Common myeloid progenitor, CD34-positive (primary cell): ENCODE measurements at regions not wholly inside any gene's neighbourhood (a gene's known extent, or its start where the extent isn't known, plus 50 kb on each side); places are given as distances from the start of the nearest gene placed in this dataset.

Experiments used
- CTCF ChIA-PET: fragments of 350-600 bp; sonication (Branson Sonifier 250); formaldehyde crosslinking; loops from one replicate; lab custom pipeline; 2021; ENCODE audit warnings: antibody characterized with exemption; lab: Charles Lee
- POLR2A ChIA-PET: fragments of 350-600 bp; sonication (Branson Sonifier 250); formaldehyde crosslinking; loops from one replicate; lab custom pipeline; 2021; ENCODE audit warnings: antibody characterized with exemption; lab: Charles Lee
- DNase-seq, 3 donors: peaks; one replicate each; pipeline versions ENCODE4 v3.0.0 to v3.0.0-alpha.2; 2013
- H3K27ac ChIP-seq, 2 experiments: 1 replicate in 1 of 2; 2 replicates in 1 of 2; pipeline ENCODE4 v1.7.0; 2013; ENCODE audit warnings: inconsistent platforms in 2 of 2, low read length in 2 of 2, mild to moderate bottlenecking in 2 of 2, low read depth in 1 of 2, moderate library complexity in 1 of 2; ENCODE audit not compliant: severe bottlenecking in 2 of 2, insufficient read depth in 1 of 2, poor library complexity in 1 of 2
- H3K27me3 ChIP-seq, 5 experiments: replicated peaks in 2 of 5; 1 replicate in 3 of 5; 2 replicates in 2 of 5; pipeline versions ENCODE4 v1.6.1 to v1.7.0; 2013; ENCODE audit warnings: low read length in 4 of 5, mild to moderate bottlenecking in 2 of 5, moderate library complexity in 2 of 5, inconsistent platforms in 1 of 5; ENCODE audit not compliant: insufficient read depth in 5 of 5, control insufficient read depth in 4 of 5
- H3K36me3 ChIP-seq, 4 experiments: 1 replicate in 2 of 4; 2 replicates in 2 of 4; pipeline versions ENCODE4 v1.6.1 to v1.7.0; 2013; ENCODE audit warnings: low read length in 3 of 4, control low read depth in 1 of 4, mild to moderate bottlenecking in 1 of 4; ENCODE audit not compliant: control insufficient read depth in 4 of 4, insufficient read depth in 4 of 4
- H3K4me1 ChIP-seq, 4 experiments: 1 replicate in 3 of 4; 2 replicates in 1 of 4; pipeline versions ENCODE4 v1.6.1 to v1.7.1; 2013; ENCODE audit warnings: low read length in 3 of 4, mild to moderate bottlenecking in 3 of 4, control low read depth in 1 of 4, inconsistent platforms in 1 of 4, moderate library complexity in 1 of 4; ENCODE audit not compliant: control insufficient read depth in 4 of 4, insufficient read depth in 4 of 4; ENCODE audit errors: control extremely low read depth in 1 of 4
- H3K4me3 ChIP-seq, 7 experiments: 1 replicate in 4 of 7; 2 replicates in 3 of 7; pipeline versions ENCODE4 v1.5.1 to v1.7.0; 2013; ENCODE audit warnings: mild to moderate bottlenecking in 7 of 7, low read length in 6 of 7, moderate library complexity in 6 of 7, inconsistent platforms in 2 of 7, low read depth in 2 of 7, control low read depth in 1 of 7; ENCODE audit not compliant: insufficient read depth in 4 of 7, control insufficient read depth in 1 of 7; ENCODE audit errors: extremely low read depth in 1 of 7
- H3K9me3 ChIP-seq, 5 experiments: 1 replicate in 4 of 5; 2 replicates in 1 of 5; pipeline versions ENCODE4 v1.6.1 to v1.7.1; 2013; ENCODE audit warnings: low read length in 4 of 5, mild to moderate bottlenecking in 2 of 5, inconsistent platforms in 1 of 5, low read depth in 1 of 5, moderate library complexity in 1 of 5; ENCODE audit not compliant: control insufficient read depth in 4 of 5, insufficient read depth in 2 of 5; ENCODE audit errors: control extremely low read depth in 1 of 5
- WGBS: methylation state at CpG from one replicate; pipeline ENCODE4 v1.1.5; 2013; ENCODE audit not compliant: insufficient coverage; 5-methylcytosine and 5-hydroxymethylcytosine counted together

- H3K9me3 ChIP-seq: no peaks in the 10 kb centered on the region
- CTCF ChIA-PET: no interaction called here
Observed at GRCh38 chr18:77632758-77633157, 383.1 kb downstream of the GALR1 start.

GRCh38 chr18:77634494-77634893 lies 384.8 kb downstream of the GALR1 start:
- POLR2A ChIA-PET: no interaction called here
- Histone ChIP-seq H3K9me3 (no peaks in the 10 kb centered on the region), H3K27me3 (no peaks in the 10 kb centered on the region), H3K4me3 (no peak overlapping the region), H3K4me1 (no peaks in the 10 kb centered on the region), H3K36me3 (no peaks in the 10 kb centered on the region), H3K27ac (no peak overlapping the region)
- CTCF ChIA-PET: no interaction called here
- WGBS: 89% methylated on average over 6 of the region's 7 CpGs
- DNase-seq: no peak

More at GRCh38 chr18:77632758-77633157, 383.1 kb downstream of the GALR1 start:
- POLR2A ChIA-PET: no interaction called here
- Histone ChIP-seq H3K4me1 (no peaks in the 10 kb centered on the region), H3K27me3 (no peaks in the 10 kb centered on the region), H3K27ac (no peak overlapping the region), H3K4me3 (no peak overlapping the region), H3K36me3 (no peaks in the 10 kb centered on the region)
- 78% methylated on average over 5 of the region's 8 CpGs for WGBS
- DNase-seq: no peak

- H3K36me3 ChIP-seq: no peaks in the 10 kb centered on the region
- DNase-seq: no peak
- no peaks in the 10 kb centered on the region for H3K9me3 ChIP-seq
- CTCF ChIA-PET: interaction anchor here (1.7 kb wide), 1 partner anchor 9 kb away, joined by 4 read pairs; no protein-coding TSS in a partner anchor
- no peak overlapping the region for H3K27ac ChIP-seq
- no peak overlapping the region for H3K4me3 ChIP-seq
- H3K27me3 ChIP-seq: no peaks in the 10 kb centered on the region
- POLR2A ChIA-PET: no interaction called here
- no peaks in the 10 kb centered on the region for H3K4me1 ChIP-seq
- WGBS: 94% methylated on average over 7 of the region's 9 CpGs
Observed at GRCh38 chr18:77635451-77635850, 385.8 kb downstream of the GALR1 start.

- Histone ChIP-seq H3K4me1 (no peaks in the 10 kb centered on the region), H3K9me3 (no peaks in the 10 kb centered on the region), H3K27me3 (no peaks in the 10 kb centered on the region), H3K27ac (no peak overlapping the region), H3K36me3 (no peaks in the 10 kb centered on the region), H3K4me3 (no peak overlapping the region)
- DNase-seq: no peak
- WGBS: 96% methylated on average over 3 of the region's 6 CpGs
- CTCF ChIA-PET: interaction anchor here (0.6 to 1.7 kb wide), 2 partner anchors 9 to 379 kb away, joined by 3 to 4 read pairs; no protein-coding TSS in a partner anchor
- POLR2A ChIA-PET: interaction anchor here (0.6 kb wide), 1 partner anchor 22 kb away, joined by 3 read pairs; no protein-coding TSS in a partner anchor
Observed at GRCh38 chr18:77635858-77636257, 386.2 kb downstream of the GALR1 start.

GRCh38 chr18:77645170-77645872 lies 395.7 kb downstream of the GALR1 start:
- DNase-seq: no peak
- WGBS: 83% methylated on average over 6 of the region's 8 CpGs
- POLR2A ChIA-PET: no interaction called here
- no peaks in the 10 kb centered on the region for H3K4me1 ChIP-seq
- H3K27me3 ChIP-seq: no peaks in the 10 kb centered on the region
- H3K9me3 ChIP-seq: peaks cover 0 to 8% (median 0%) of the 10 kb centered on the region in 5 experiments
- H3K36me3 ChIP-seq: no peaks in the 10 kb centered on the region
- CTCF ChIA-PET: interaction anchor here (1.0 kb wide), 1 partner anchor 9 kb away, joined by 4 read pairs; no protein-coding TSS in a partner anchor
- H3K4me3 ChIP-seq: no peak overlapping the region
- H3K27ac ChIP-seq: no peak overlapping the region

- ChIA-PET CTCF (interaction anchor here (1.9 kb wide), 1 partner anchor 844 kb away, joined by 6 read pairs; no protein-coding TSS in a partner anchor), POLR2A (no interaction called here)
- H3K4me3 ChIP-seq: no peak overlapping the region
- H3K27me3 ChIP-seq: peaks cover 0 to 10% (median 0%) of the 10 kb centered on the region in 5 experiments
- 74% methylated on average over 8 of the region's 8 CpGs for WGBS
- H3K36me3 ChIP-seq: no peaks in the 10 kb centered on the region
- H3K9me3 ChIP-seq: peaks cover 0 to 8% (median 0%) of the 10 kb centered on the region in 5 experiments
- peaks cover 0 to 2% (median 0%) of the 10 kb centered on the region in 4 experiments for H3K4me1 ChIP-seq
- DNase-seq: no peak
- H3K27ac ChIP-seq: no peak overlapping the region
Observed at GRCh38 chr18:77647472-77647871, 397.8 kb downstream of the GALR1 start.

- 82% methylated on average over 7 of the region's 7 CpGs for WGBS
- CTCF ChIA-PET: interaction anchor here (1.3 to 1.9 kb wide), 2 partner anchors 728 to 845 kb away, joined by 3 to 6 read pairs; no protein-coding TSS in a partner anchor
- Histone ChIP-seq H3K9me3 (peaks cover 0 to 8% (median 0%) of the 10 kb centered on the region in 5 experiments), H3K4me3 (no peak overlapping the region), H3K27ac (no peak overlapping the region), H3K36me3 (no peaks in the 10 kb centered on the region), H3K4me1 (peaks cover 0 to 2% (median 0%) of the 10 kb centered on the region in 4 experiments), H3K27me3 (peaks cover 0 to 10% (median 0%) of the 10 kb centered on the region in 5 experiments)
- DNase-seq: no peak
- POLR2A ChIA-PET: no interaction called here
Observed at GRCh38 chr18:77648411-77648810, 398.8 kb downstream of the GALR1 start.
